ENCODE measurements at regions not wholly inside any gene's neighbourhood (a gene's known extent, or its start where the extent isn't known, plus 50 kb on each side); places are given as distances from the start of the nearest gene placed in this dataset.

- Histone ChIP-seq H4K20me1 (ENCODE audit: insufficient read depth) (no peaks in the 10 kb centered on the region), H3K9ac (ENCODE audit: low read length) (no peak overlapping the region), H3K4me2 (ENCODE audit: low read length) (no peak overlapping the region), H3K4me3 (ENCODE audit: low read length) (no peak overlapping the region), H3K9me3 (ENCODE audit: low read length) (no peaks in the 10 kb centered on the region), H2AFZ (ENCODE audit: low read depth, low read length) (no peak overlapping the region), H3K36me3 (ENCODE audit: insufficient read depth, low read length) (no peaks in the 10 kb centered on the region), H3K9me2 (ENCODE audit: insufficient read depth, low read length) (no peaks in the 10 kb centered on the region), H3K27ac (ENCODE audit: low read length) (no peak overlapping the region), H3K79me2 (replicated peaks; ENCODE audit: insufficient read depth, low read length) (no peaks in the 10 kb centered on the region), H3K27me3 (ENCODE audit: insufficient read depth, low read depth, low read length) (no peaks in the 10 kb centered on the region), H3F3A (ENCODE audit: insufficient read depth, low read length, poor library complexity, severe bottlenecking) (no peaks in the 10 kb centered on the region)
- TF ChIP-seq SMC3 (conservative IDR thresholded peaks at IDR 0.05; ENCODE audit: poor library complexity) (no peak), CTCF (IDR thresholded peaks at IDR 0.05; ENCODE audit: poor library complexity, severe bottlenecking) (no peak), EZH2 (IDR thresholded peaks at IDR 0.05; ENCODE audit: borderline replicate concordance, insufficient read depth, low read length, poor library complexity, severe bottlenecking) (no peak), TAF1 (IDR thresholded peaks at IDR 0.05; ENCODE audit: low read depth) (no peak), MXI1 (conservative IDR thresholded peaks at IDR 0.05; ENCODE audit: poor library complexity, severe bottlenecking) (no peak), POLR2AphosphoS5 (IDR thresholded peaks at IDR 0.05) (no peak), EP300 (conservative IDR thresholded peaks at IDR 0.05; ENCODE audit: poor library complexity, severe bottlenecking) (no peak), RAD21 (conservative IDR thresholded peaks at IDR 0.05) (no peak)
- TF ChIP-seq, protein P1, sequence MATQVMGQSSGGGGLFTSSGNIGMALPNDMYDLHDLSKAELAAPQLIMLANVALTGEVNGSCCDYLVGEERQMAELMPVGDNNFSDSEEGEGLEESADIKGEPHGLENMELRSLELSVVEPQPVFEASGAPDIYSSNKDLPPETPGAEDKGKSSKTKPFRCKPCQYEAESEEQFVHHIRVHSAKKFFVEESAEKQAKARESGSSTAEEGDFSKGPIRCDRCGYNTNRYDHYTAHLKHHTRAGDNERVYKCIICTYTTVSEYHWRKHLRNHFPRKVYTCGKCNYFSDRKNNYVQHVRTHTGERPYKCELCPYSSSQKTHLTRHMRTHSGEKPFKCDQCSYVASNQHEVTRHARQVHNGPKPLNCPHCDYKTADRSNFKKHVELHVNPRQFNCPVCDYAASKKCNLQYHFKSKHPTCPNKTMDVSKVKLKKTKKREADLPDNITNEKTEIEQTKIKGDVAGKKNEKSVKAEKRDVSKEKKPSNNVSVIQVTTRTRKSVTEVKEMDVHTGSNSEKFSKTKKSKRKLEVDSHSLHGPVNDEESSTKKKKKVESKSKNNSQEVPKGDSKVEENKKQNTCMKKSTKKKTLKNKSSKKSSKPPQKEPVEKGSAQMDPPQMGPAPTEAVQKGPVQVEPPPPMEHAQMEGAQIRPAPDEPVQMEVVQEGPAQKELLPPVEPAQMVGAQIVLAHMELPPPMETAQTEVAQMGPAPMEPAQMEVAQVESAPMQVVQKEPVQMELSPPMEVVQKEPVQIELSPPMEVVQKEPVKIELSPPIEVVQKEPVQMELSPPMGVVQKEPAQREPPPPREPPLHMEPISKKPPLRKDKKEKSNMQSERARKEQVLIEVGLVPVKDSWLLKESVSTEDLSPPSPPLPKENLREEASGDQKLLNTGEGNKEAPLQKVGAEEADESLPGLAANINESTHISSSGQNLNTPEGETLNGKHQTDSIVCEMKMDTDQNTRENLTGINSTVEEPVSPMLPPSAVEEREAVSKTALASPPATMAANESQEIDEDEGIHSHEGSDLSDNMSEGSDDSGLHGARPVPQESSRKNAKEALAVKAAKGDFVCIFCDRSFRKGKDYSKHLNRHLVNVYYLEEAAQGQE (IDR thresholded peaks at IDR 0.05; ENCODE audit: borderline replicate concordance) = no peak
Observed at GRCh38 chr16:72464052-72464451, 292.1 kb upstream of the PMFBP1 start.

- no peaks in the 10 kb centered on the region for H4K20me1 ChIP-seq (ENCODE audit: insufficient read depth)
- no peak overlapping the region for H3K4me3 ChIP-seq (ENCODE audit: low read length)
- peaks cover 8% of the 10 kb centered on the region for H3K9me3 ChIP-seq (ENCODE audit: low read length)
- no peak overlapping the region for H3K27ac ChIP-seq (ENCODE audit: low read length)
- no peaks in the 10 kb centered on the region for H3K79me2 ChIP-seq (replicated peaks; ENCODE audit: insufficient read depth, low read length)
- no peaks in the 10 kb centered on the region for H3K27me3 ChIP-seq (ENCODE audit: insufficient read depth, low read depth, low read length)
- H3K9me2 ChIP-seq (ENCODE audit: insufficient read depth, low read length) = no peaks in the 10 kb centered on the region
- H3F3A ChIP-seq (ENCODE audit: insufficient read depth, low read length, poor library complexity, severe bottlenecking) = no peaks in the 10 kb centered on the region
- no peak overlapping the region for H3K9ac ChIP-seq (ENCODE audit: low read length)
- H2AFZ ChIP-seq (ENCODE audit: low read depth, low read length) = no peak overlapping the region
- H3K36me3 ChIP-seq (ENCODE audit: insufficient read depth, low read length) = no peaks in the 10 kb centered on the region
- no peak for TF ChIP-seq EP300 (conservative IDR thresholded peaks at IDR 0.05; ENCODE audit: poor library complexity, severe bottlenecking)
- no peak for TF ChIP-seq RAD21 (conservative IDR thresholded peaks at IDR 0.05)
- TF ChIP-seq EZH2 (IDR thresholded peaks at IDR 0.05; ENCODE audit: borderline replicate concordance, insufficient read depth, low read length, poor library complexity, severe bottlenecking) = no peak
- no peak for TF ChIP-seq CTCF (IDR thresholded peaks at IDR 0.05; ENCODE audit: poor library complexity, severe bottlenecking)
- TF ChIP-seq TAF1 (IDR thresholded peaks at IDR 0.05; ENCODE audit: low read depth) = no peak
- TF ChIP-seq SMC3 (conservative IDR thresholded peaks at IDR 0.05; ENCODE audit: poor library complexity) = no peak
- no peak for TF ChIP-seq POLR2AphosphoS5 (IDR thresholded peaks at IDR 0.05)
- TF ChIP-seq, protein P1 (IDR thresholded peaks at IDR 0.05; ENCODE audit: borderline replicate concordance) = no peak
- TF ChIP-seq MXI1 (conservative IDR thresholded peaks at IDR 0.05; ENCODE audit: poor library complexity, severe bottlenecking) = no peak
- H3K4me2 ChIP-seq (ENCODE audit: low read length) = no peak overlapping the region
Observed at GRCh38 chr16:72458035-72458434, 286.1 kb upstream of the PMFBP1 start.
